GM18520 (cell line): ENCODE measurements at regions not wholly inside any gene's neighbourhood (a gene's known extent, or its start where the extent isn't known, plus 50 kb on each side); places are given as distances from the start of the nearest gene placed in this dataset.

Source experiments
- ATAC-seq: cut with Tn5 transposase; IDR thresholded peaks from one replicate; pipeline ENCODE4 v1.9.1; 2021; ENCODE audit not compliant: unreplicated experiment

GRCh38 chr13:104759069-104759468 is 1692.9 kb upstream of the SLC10A2 start:
- no peak for ATAC-seq

DNA sequence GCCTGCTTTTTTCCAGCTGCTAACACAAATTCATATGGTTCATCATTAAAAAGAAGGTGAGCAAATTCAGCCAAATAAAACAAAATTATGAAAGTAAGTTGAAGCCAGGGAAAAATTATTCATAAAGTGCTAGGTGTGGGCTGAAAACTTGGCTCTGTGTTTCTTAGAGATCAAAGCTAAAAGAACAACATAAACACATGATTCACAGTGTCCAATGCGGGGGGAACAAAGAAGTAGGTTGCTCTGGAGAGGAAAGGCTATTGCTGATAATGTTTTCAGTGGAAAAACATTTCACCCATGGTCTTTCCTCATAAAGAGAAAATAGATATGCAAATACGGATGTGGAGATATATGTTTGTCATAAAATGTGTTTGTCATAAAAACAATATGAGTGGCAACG is 1691.5 kb upstream of the SLC10A2 start:
- ATAC-seq, result no peak

DNA sequence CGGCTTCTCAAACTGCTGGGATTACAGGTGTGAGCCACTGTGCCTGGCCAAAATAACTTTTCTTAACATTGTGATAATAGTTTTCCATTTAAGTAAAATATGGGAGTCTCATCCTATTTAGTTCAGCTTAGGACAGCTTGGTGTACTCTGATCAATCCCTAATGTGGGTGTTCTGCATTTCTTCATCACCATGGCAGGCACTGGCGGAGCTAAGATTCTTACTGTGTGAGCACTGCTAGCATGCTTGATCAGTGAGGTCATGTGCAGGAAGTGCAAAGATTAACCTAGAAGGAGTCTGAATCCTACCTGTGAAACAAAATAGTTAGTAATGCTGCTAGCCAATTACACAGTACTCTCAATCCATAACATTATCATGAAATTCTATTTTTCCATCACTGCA is 1684.2 kb upstream of the SLC10A2 start:
- ATAC-seq, result no peak

DNA sequence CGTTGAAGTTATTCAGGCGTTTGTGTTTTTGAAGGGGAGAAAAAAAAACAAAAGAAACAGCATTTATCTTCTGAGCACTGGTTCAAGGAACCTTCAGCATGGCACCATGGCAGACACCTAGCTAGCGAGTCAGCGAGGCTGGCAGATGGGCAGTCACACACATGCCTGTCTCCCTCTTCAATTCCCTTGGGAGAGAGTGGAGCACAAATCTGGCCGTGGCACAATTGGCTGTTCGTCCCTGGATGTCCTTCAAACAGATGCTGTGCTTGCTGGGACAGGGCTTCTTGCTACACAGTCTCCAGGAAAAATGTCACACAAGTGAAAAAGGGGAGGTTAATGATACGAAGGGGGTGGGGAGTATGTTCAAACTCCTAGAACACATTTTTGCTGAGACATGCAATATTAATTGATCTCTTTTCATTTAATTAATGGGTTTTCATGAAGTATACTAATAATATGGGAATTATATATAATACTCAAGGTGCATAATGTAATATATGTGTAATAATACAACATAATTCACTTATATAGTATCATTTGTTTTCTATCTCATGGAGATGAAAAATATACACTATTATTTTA is 1674.5 kb upstream of the SLC10A2 start:
- no peak for ATAC-seq

DNA sequence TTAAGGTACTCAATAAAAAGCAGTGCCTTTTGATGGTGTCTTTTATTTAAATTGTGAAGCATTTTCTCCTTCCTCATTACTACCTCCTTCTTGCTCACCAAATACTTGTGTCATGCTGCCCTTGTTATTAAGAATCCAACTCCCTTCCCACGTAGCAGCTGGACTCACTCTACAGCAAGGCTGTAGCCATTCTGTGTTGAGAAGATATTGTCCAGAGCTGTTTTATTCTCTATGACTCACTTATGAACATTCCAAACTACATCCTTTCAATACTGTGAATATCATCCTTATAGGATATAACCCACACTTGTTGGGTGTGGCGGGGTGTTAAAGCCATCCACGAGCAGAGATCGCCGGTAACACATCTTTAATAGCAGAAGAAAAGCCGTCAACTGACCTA is 1671.5 kb upstream of the SLC10A2 start:
- no peak for ATAC-seq

DNA sequence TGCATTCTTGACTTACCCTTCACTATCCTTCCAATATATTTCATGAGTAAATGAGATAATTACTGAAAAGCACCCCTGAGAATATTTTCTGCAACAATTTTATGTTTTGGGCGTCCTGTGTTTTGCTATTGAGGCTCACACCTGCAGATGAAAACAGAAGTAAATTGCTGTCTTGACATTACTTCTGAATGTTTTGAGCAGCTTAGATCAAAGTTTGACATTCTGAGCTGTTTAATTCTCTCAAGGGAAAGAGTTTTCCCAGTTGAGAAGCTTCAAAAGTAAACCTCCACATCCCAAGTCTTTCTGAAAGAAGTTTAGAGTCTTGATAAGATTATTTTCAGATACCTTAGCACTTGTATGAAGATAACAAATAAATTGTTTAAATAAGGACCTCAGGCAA is 1667.2 kb upstream of the SLC10A2 start:
- no peak for ATAC-seq

GRCh38 chr13:104715111-104715510 is 1648.9 kb upstream of the SLC10A2 start:
- no peak for ATAC-seq

DNA sequence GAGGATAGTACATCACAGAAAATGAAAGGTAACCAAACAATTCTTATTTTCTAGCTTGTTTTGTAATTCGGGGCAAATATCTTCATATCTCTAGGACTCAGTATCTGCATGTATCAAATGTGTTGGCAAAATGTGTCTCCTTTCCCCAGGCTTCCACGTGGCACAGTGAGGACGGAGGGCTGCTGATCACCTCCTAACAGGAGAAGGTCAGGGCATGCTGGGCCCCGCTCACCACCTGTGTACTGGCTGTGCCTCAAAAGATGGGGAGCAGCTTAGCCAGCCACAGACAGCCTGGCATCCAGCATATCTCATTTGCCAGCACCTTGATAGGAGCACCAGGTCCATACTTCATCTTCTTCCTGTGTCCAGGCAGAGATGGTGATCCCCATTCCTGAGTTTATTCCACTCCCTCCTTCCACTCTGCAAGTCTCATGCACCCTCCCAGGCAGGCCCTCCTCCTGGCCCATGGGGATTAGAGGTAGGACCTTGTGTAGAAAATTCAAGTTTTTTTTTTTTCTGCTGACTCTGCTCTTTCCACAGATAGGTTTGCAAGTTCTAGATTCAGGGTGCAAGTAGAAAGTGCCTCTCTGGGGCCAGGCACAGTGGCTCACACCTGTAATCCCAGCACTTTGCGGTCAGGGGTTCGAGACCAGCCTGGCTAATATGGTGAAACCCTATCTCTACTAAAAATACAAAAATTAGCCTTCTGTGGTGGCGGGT is 1639.0 kb upstream of the SLC10A2 start:
- ATAC-seq, result no peak

DNA sequence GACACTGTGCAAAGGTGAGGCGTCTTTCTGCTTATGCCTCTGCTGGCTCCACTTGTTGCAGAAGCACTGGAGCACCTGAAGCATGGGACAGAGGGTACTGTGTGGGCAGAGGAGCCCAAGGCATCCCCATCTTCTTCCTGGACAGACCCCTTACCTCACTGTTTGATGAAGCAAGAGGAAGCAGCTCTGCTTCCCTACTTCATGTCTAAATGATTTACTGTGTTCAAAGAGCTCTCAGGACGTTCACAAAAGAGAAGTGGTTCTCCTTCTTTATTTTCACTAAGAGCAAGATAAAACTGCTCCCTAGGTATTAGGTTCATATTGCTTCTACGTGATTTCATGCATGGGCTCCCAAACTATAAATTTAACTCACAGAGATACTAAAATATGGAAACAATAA is 1635.4 kb upstream of the SLC10A2 start:
- ATAC-seq, result no peak

- ATAC-seq, result no peak
Observed at GRCh38 chr13:104694397-104694796, 1628.2 kb upstream of the SLC10A2 start.

GRCh38 chr13:104693126-104693525 is 1626.9 kb upstream of the SLC10A2 start:
- no peak for ATAC-seq

GRCh38 chr13:104691767-104692467 is 1625.7 kb upstream of the SLC10A2 start:
- ATAC-seq, result no peak

GRCh38 chr13:104686484-104686883 is 1620.3 kb upstream of the SLC10A2 start:
- ATAC-seq, result no peak

DNA sequence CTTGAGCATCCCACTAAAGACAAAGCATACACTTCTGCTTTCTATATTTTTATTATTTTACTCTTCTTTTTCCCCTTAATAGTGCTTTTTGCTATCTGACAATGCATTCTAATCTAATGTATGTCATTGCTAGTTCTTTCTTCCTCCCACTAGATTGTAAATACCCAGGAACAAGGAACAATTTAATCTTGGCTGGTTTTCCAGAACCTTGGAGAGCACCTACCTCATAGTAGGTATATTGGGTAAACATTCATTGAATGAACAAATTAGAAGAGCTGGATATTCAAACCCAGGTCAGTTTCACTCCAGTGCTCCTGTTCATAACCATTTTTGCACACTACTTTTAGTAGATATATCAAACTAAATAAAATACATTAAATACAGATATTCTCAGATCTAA is 1617.6 kb upstream of the SLC10A2 start:
- ATAC-seq, result no peak

GRCh38 chr13:104678161-104678560 is 1611.9 kb upstream of the SLC10A2 start:
- ATAC-seq, result no peak

DNA sequence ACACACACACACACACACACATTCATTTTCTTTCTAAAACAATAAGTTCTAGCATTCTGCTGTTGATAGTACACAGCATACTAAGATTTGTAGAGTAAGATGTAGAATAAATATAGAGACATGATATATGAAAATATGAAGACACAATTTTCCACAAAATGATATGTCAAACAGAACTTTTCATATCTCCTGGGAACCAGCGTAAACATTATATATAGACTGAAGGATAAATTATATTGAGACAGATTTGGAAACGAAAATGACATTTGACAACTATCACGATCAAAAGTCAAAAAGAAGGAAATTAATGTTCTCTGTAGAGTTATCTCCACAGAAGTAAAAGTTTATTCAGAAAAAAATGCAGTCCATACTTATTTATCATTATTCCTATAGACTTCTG is 1605.7 kb upstream of the SLC10A2 start:
- no peak for ATAC-seq

DNA sequence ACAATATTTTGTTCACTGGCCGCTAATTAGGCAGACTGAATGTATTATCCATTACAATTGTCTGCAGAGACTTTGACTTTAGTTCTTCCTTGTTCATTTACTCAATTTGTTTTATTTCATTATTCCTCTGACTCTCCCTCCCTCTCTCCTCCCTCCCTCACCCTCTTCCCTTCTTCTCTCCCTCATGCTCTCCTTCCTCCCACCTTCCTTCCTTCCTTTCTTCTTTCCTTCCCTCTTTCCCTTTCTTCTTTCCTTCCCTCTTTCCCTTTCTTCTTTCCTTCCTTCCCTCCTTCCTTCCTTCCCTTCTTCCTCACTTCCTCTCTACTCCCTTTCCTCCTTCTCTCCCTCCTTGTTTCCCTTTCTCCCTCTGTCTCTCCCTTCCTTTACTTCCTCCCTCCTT is 1591.0 kb upstream of the SLC10A2 start:
- ATAC-seq, result no peak

DNA sequence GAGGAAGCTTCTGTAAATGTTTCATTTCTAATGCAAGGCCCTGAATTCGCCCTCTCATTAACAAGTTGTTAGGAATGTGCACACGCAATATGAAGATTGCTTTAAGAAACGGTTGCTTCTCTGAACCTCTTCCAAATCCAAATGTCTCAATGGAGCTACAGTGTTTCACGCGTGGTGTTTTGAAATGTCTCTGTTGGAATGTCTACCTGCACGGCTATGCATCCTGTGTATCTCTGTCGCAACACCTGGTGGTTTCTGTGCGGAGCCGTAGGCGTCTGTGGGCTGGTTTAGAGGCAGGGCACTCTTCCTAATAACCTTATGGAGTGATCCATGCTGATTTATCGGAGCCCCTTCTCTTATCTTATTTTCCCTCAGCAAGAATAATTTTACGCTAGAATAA is 1584.2 kb upstream of the SLC10A2 start:
- no peak for ATAC-seq

GRCh38 chr13:104648291-104648690 is 1582.1 kb upstream of the SLC10A2 start:
- no peak for ATAC-seq

DNA sequence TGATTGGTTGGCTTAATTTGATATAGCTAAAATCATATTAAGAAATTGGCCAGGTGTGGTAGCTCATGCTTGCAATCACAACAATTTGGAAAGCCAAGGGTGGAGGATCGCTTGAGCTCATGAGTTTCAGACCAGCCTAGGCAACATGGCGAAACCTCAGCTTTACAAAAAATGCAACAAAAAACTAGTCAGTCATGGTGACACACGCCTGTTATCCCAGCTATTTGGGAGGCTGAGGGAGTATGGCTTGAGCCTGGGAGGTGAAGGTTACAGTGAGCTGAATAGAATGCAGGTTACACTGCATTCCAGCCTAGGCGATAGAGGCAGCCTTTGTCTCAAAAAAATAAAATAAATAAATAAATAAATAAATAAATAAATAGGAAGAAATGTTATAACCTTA is 1579.6 kb upstream of the SLC10A2 start:
- ATAC-seq, result no peak

GRCh38 chr13:104641309-104641708 is 1575.1 kb upstream of the SLC10A2 start:
- ATAC-seq, result no peak

- no peak for ATAC-seq
Observed at GRCh38 chr13:104635879-104636278, 1569.7 kb upstream of the SLC10A2 start.
